Activated naive CD4-positive, alpha-beta T cell treated with anti-CD3 and anti-CD28 coated beads, Interleukin-2, amount 50 U/mL, for 72 hours (primary cell): ENCODE measurements at regions not wholly inside any gene's neighbourhood (a gene's known extent, or its start where the extent isn't known, plus 50 kb on each side); places are given as distances from the start of the nearest gene placed in this dataset.
A peak's percentile ranks its signal among the peaks of the same experiment; 100 is the strongest.
"Not testable (repeated sequence)": the region's sequence is repeated elsewhere in the genome, so short reads cannot be mapped to it uniquely, and the experiment has no call there.

ENCODE experiments used
- ATAC-seq, 2 donors: fragments of 150-1000 bp; cut with Tn5 transposase; 2 replicates each; pipeline ENCODE4 v1.10.0; 2021; ENCODE audit warnings: mild to moderate bottlenecking in 2 of 2, moderate library complexity in 2 of 2
- DNase-seq, 2 donors: peaks; one replicate each; pipeline ENCODE4 v3.0.0; 2021 to 2022; ENCODE audit warnings: low spot score in 2 of 2
- H3K27ac Mint-ChIP-seq, 2 donors: one replicate each; pipeline ENCODE4 v1.8.0; 2022; ENCODE audit warnings: mild to moderate bottlenecking in 2 of 2, mixed read lengths in 2 of 2
- H3K36me3 Mint-ChIP-seq, 2 donors: one replicate each; pipeline ENCODE4 v1.8.0; 2022; ENCODE audit warnings: mixed read lengths in 2 of 2
- H3K9me3 Mint-ChIP-seq, 2 donors: one replicate each; pipeline ENCODE4 v1.8.0; 2022; ENCODE audit warnings: mixed read lengths in 2 of 2

DNA sequence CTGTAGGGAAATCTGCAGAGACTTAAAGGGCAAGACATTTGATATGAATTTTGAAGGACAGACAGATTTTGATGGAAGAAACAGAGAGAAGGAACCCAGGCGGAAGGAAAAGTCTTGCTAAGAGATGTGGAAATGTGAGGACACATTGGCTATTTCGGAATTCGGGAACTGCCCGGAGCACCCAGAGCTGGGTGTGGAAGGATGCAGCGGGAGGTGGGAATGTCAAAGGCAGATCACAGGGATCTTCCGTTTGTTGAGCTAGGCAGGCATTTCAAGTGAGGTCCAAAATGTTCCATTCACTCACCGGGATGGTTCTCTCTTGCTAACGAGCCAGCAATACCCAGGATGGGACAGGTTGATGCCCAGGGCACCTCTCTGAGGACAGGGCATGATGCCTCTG is 87.2 kb upstream of the CTBP2 start:
- Mint-ChIP-seq H3K9me3 (peaks cover 0 to 11% of the 10 kb centered on the region in 2 donors), H3K36me3 (no peaks in the 10 kb centered on the region), H3K27ac (peak overlapping the region in 1 of 2 donors; percentile 22)
- ATAC-seq (no peak), DNase-seq (no peak)

DNA sequence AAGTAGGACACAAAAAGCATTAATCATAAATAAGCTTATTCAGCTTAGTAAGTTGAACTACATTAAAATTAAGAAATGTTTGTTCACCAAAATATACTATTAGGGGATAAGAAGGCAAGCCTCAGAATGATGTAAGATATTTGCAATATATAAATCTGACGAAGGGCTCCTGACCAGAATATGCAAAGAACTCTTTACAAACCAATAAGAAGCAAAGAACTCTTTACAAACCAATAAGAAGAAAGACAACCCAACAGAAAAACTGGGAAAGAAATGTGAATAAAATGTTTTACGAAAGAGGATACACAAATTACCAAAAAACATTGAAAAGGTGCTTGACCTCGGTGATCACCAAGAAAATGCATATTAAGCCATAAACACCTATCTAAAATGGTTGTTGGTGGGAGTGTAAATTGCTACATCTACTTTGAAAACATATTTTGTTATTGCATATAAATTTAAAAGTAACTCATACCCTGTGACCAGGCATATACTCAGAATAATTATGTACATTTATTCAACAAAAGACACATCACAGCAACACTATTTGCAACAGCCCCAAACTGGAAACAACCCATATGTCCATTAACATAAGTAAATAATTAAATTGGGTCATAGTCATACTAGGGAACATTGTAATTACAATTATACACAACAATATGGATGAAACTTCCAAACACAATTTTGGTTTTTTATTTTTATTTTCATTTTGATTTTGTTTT is 83.3 kb upstream of the CTBP2 start:
- ATAC-seq (no peak), DNase-seq (no peak)
- Mint-ChIP-seq H3K27ac (no peak overlapping the region), H3K36me3 (peaks cover 0 to 2% of the 10 kb centered on the region in 2 donors), H3K9me3 (peaks cover 2 to 9% of the 10 kb centered on the region in 2 donors)

DNA sequence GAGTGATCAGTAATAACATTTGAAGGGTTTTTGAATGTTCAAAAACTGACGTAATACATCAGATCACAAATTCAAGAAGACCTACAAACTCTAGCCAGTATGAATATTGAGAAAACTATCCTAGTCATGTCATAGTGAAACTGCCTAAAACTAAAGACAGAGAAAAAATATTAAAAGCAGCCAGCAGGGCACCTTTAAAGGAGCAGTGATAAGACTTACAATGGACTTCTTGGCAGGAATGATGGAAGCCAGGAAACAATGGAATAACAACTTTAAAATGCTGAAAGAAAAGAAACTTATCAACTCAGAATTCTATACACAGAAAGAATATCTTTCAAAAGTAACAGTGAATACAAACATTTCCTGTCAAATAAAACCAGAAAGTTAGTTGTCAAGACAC is 78.3 kb upstream of the CTBP2 start:
- H3K27ac Mint-ChIP-seq: no peak overlapping the region
- no peak for ATAC-seq
- DNase-seq: no peak
- peaks cover 9 to 14% of the 10 kb centered on the region in 2 donors for H3K9me3 Mint-ChIP-seq
- H3K36me3 Mint-ChIP-seq: peaks cover 0 to 8% of the 10 kb centered on the region in 2 donors

DNA sequence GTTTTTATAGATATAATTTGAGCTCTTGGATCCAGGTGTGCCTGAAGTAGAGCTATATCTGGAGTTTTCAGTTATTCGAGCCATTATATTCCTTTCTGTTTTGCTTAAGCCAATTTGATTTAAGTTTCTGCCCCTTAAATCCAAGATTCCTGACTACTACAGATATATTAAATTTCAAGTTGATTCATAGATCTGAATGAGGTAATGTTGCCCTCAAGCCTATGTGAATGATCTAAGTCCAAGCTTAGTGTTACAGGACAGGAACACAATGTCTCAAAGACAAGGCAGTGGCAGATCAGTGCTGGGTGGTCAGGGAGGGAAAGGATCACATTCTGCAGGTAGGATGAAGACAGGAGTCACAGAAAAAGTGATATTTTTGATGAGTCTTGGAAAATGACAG is 75.7 kb upstream of the CTBP2 start:
- ATAC-seq (no peak), DNase-seq (no peak)
- Mint-ChIP-seq H3K36me3 (peaks cover 0 to 8% of the 10 kb centered on the region in 2 donors), H3K9me3 (peaks cover 9 to 14% of the 10 kb centered on the region in 2 donors), H3K27ac (no peak overlapping the region)

DNA sequence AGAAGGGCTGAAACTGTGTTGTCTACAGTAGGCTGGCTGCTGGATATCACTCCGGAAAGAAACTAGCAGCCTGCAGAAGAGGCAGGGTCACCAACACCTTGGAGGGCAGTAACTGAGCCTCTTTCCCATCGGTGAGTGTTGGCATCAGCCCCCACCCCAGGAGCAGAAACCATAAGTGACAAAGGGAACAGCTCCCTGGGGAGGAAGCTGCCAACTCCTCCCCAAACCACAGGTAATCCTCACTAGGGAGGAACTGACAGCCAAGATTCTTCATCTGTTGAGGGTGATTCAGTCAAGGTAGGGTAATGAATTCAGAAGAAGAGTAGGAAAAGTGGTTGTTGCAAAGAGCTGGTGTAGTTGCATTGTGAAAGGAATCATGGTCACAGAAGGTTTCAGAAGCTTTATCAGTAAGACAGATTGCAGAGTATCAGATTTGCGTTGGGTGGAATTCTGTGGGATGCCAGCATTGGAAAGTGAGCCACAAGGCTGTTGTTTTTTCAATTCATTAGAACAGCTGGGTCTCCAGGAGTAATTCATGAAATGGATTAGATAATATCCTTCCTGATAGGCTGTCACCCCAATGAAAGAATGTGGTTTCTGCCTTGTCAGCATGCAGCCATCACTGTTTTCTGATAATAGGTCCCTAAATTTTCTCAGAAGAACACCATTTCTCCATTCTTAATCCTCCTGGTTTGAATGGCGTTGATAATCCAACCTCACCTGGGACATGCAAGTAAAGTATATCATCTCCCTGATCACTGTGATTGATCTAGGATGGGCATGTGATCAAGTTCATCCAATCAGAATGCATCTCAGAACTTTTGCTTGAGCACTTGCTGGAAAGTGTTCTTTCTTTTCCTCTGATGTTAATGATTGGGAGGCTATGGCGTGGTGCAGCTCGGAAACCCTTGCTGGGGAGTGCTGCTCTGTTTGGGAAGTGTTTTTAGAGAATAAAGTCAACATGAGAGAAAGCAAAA is 75.0 kb upstream of the CTBP2 start:
- DNase-seq (no peak), ATAC-seq (no peak)
- H3K36me3 Mint-ChIP-seq: peaks cover 0 to 8% of the 10 kb centered on the region in 2 donors
- H3K27ac Mint-ChIP-seq: no peak overlapping the region
- H3K9me3 Mint-ChIP-seq: peaks cover 9 to 14% of the 10 kb centered on the region in 2 donors

DNA sequence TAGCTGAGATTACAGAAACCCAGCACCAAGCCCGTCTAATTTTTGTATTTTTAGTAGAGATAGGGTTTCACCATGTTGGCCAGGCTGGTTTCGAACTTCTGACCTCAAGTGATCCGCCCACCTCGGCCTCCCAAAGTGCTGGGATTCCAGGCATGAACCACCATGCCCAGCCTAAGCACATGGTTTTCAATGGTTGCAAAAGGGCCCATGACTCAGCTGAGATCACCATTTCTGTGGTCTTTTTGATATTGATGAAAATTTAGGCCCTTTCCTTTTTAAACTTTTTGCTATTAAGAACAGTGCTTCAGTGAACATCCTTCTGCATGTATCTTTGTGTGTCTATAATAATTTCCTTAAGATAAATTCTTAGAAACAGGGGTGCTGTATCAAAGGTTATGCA is 74.2 kb upstream of the CTBP2 start:
- DNase-seq, H3K36me3 Mint-ChIP-seq, H3K27ac Mint-ChIP-seq, ATAC-seq: not testable (repeated sequence)
- H3K9me3 Mint-ChIP-seq: peaks cover 9 to 14% of the 10 kb centered on the region in 2 donors

DNA sequence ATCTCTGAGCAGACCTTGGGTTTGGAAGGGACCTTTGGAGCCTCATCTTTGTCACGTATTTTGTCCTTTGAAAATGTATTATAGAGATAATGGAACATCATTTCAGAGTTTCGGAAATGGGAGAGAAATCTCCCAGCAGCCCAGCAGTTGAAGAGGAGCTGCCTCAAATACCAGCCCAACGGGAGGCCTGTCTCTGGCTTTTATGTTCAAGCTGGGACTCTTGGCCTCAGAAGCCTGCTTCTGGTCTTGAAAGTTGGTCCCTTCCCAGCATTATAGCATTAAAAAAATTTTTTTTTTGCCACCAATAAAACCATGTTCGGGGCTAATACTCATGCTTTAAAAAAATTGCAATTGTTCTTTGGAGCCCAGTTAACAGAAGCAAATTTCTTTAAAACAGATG is 73.4 kb upstream of the CTBP2 start:
- Mint-ChIP-seq H3K36me3 (peaks cover 0 to 6% of the 10 kb centered on the region in 2 donors), H3K27ac (no peak overlapping the region), H3K9me3 (peaks cover 7 to 8% of the 10 kb centered on the region in 2 donors)
- no peak for DNase-seq
- no peak for ATAC-seq

DNA sequence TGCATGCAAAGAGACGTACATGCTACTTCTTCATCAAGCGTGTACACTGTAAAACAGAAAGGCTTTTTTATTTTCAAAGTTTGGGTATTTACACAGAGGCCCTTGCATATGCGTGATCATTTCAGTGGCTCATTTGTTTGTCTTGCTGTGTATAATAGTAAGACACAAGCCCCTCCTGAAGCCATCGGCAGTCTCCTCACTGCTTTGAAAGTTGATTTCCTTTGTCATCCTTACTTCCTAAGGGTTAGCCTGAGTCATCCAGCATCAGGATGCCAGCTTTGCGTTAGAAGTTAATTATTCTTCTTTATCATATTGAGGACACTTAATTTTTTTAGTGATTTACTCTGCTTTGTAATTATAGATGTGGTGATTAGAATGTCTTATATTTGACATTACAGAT is 72.5 kb upstream of the CTBP2 start:
- H3K36me3 Mint-ChIP-seq: no peaks in the 10 kb centered on the region
- no peak for DNase-seq
- no peak overlapping the region for H3K27ac Mint-ChIP-seq
- H3K9me3 Mint-ChIP-seq: no peaks in the 10 kb centered on the region
- ATAC-seq: no peak

DNA sequence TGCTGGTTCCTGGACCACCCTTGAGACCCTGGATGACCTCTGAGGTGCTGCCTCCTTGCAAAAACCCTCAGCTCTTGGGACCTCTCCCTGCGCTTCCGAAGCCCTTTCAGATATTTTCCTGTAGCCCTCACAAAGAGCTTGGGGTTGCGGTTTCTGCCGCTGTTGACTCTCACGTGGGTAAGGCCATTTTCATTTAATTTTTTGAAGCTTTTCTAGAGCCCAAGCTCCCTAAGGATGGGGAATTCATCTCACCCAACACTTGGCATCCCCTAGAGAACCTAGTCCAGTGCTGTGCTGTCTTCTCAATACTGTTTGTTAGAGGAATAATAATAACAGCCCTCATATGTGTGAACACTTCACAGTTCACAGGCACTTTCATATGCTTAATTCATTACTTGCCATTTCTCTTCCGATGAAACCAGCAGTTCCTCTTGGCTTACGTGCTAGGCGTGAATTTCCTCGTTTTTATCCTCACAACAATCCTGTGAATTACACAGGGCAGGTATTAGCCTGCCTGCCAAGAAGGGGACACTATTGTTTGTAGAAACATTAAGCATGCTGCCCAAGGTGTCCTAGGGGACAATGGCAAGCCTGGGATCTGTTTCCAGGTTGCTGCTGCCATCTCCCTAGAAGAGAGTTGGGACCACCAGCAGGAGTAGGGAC is 71.6 kb upstream of the CTBP2 start:
- DNase-seq: no peak
- H3K27ac Mint-ChIP-seq: no peak overlapping the region

DNA sequence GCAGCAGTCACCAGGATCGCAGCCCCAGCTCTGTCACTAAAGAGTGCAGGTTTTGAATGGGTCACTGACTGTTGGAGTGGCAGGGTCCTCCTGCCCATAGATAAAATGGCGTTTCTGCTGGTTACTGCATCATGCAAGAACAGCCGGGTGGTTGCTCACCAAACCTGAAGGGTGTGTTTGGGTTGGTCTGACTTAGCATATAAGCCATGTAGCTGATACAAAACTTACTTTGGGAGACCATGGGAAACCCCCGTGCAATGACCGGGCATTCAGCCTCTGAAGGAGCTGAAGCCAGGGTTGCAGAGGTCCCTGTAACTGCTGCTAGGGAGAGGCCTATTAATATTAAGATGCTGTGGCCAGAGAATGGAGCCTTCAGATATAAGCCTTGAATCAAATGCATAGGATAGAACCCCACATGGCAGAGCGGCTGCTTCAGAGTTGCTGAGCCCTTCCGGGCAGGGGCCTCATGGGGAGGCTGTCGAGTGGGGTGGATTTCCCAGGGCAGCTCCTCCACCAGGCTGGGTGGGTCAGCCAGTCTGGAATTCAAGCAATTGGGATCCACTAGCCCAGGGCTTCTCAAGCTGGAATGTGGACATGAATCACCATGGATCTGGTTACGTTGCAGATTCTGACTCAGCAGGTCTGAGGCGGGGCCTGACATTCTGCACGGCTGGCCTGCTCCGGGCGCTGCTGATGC is 70.9 kb upstream of the CTBP2 start:
- no peak overlapping the region for H3K27ac Mint-ChIP-seq
- H3K36me3 Mint-ChIP-seq: no peaks in the 10 kb centered on the region
- ATAC-seq (no peak), DNase-seq (no peak)
- peaks cover 0 to 5% of the 10 kb centered on the region in 2 donors for H3K9me3 Mint-ChIP-seq

More for the DNA sequence above, 71.6 kb upstream of the CTBP2 start:
- no peaks in the 10 kb centered on the region for H3K36me3 Mint-ChIP-seq
- H3K9me3 Mint-ChIP-seq: peaks cover 0 to 5% of the 10 kb centered on the region in 2 donors
- no peak for ATAC-seq

DNA sequence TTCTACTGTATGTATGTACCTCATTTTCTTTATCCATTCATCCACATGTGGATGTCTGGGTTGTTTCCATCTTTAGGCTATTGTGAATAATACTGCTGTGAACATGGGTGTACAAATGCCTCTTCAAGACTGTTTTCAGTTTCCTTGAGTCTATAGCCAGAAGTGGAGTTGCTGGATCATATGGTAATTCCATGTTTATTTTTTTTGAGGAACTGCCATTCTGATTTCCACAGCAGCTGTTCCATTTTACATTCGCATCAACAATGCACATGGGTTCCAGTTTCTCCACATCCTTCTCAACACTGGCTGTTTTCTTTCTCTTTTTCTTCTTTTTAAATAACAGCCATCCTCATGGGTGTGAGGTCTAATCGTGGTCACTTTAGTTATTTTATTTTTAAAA is 69.9 kb upstream of the CTBP2 start:
- no peaks in the 10 kb centered on the region for H3K36me3 Mint-ChIP-seq
- ATAC-seq (no peak), DNase-seq (no peak)
- peaks cover 0 to 5% of the 10 kb centered on the region in 2 donors for H3K9me3 Mint-ChIP-seq
- H3K27ac Mint-ChIP-seq: no peak overlapping the region

DNA sequence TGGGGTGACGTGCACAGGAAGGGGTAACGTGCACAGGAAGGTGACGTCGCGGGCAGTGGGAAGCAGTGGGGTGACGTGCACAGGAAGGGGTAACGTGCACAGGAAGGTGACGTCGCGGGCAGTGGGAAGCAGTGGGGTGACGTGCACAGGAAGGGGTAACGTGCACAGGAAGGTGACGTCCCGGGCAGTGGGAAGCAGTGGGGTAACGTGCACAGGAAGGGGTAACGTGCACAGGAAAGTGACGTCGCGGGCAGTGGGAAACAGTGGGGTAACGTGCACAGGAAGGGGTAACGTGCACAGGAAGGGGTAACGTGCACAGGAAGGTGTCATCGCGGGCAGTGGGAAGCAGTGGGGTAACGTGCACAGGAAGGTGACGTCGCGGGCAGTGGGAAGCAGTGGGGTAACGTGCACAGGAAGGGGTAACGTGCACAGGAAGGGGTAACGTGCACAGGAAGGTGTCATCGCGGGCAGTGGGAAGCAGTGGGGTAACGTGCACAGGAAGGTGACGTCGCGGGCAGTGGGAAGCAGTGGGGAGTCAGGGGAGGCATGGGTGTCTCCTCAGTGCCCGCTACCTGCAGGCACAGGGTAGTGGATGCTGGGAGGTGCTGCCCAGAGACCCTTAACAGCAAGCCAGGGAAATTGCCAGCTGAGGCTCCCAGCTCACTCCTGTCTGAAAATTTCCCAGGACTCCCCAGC is 68.0 kb upstream of the CTBP2 start:
- not testable (repeated sequence) for DNase-seq, H3K36me3 Mint-ChIP-seq, ATAC-seq, H3K9me3 Mint-ChIP-seq, H3K27ac Mint-ChIP-seq

DNA sequence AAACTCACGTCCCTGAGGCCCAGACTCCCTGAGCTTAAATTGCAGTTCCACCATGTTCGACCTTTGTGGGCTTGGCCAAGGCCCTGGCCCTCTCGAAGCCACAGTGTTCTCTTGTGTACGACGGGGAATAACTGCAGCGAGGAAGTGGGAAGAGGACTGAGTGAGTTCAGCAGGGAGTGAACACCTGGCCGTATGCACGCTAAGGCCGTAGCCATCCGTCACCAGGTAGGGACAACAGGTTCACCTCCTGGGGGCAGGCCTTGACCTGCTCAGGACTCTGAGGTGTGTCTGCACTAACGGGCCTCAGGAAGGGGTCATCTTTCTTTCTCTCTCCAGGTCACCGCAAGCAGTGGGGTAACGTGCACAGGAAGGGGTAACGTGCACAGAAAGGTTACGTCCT is 67.2 kb upstream of the CTBP2 start:
- no peak for DNase-seq
- no peak overlapping the region for H3K27ac Mint-ChIP-seq
- peaks cover 0 to 5% of the 10 kb centered on the region in 2 donors for H3K9me3 Mint-ChIP-seq
- no peaks in the 10 kb centered on the region for H3K36me3 Mint-ChIP-seq
- no peak for ATAC-seq

DNA sequence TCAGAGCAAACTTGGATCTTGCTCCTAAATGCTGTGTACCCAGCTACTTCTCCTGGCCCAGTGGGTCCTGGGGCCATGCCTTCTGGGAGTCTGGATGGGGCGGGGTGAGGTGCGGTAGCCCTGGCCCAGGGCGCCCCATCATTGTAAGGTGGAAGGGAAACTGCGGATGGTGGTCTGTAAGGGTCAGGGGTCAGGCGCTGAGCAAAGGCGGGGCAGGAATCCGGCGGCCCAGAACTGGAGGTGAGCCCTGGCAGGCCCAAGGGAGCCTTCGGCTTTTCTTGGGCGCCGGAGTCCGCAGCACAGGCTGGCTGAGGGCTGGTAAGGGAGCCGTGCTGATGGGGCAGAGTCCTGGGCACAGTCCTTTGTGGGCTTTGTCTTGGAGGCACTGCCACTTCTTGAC is 66.5 kb upstream of the CTBP2 start:
- Mint-ChIP-seq H3K36me3 (no peaks in the 10 kb centered on the region), H3K9me3 (peaks cover 0 to 5% of the 10 kb centered on the region in 2 donors), H3K27ac (no peak overlapping the region)
- no peak for DNase-seq
- ATAC-seq: no peak

DNA sequence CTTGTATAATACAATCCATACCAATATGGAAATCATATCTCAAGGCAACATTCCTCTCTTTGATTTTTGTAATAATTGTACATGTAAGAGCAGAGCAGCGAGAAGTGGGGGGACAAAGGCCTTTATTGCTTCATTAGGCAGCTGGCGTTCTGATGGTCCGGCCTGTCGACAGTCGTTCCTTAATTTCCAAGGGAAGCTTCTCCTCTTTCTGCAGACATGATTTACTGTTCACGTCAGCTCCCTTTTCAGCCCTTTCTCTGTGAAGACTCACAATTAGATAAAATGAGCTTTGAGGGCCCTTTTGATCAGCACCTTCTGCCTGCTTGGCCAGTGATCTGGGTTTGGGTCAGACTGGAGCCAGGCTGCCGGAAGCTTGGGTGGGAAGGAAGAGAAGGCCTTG is 65.6 kb upstream of the CTBP2 start:
- DNase-seq (no peak), ATAC-seq (no peak)
- no peak overlapping the region for H3K27ac Mint-ChIP-seq
- no peaks in the 10 kb centered on the region for H3K36me3 Mint-ChIP-seq
- peaks cover 0 to 5% of the 10 kb centered on the region in 2 donors for H3K9me3 Mint-ChIP-seq

DNA sequence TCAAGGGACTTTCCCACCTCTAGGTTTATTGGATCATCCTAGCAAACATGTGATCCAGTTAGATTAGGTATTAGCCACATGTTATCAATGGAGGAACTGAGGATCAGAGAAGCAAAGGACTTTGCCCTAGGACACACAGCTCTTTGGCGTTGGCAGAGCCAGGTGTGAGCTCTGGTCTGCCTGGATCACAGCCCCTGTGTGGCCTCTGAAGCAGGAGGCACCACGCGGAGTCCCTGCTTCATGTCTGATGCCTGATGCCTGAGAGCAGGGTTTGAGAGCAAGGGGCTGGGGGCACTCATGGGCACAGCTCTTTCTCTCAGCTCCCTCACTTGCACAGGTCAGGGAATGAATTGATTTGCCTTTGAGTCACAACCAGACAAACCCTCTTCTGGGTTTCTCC is 64.7 kb upstream of the CTBP2 start:
- no peak for DNase-seq
- ATAC-seq: no peak
- peaks cover 0 to 5% of the 10 kb centered on the region in 2 donors for H3K9me3 Mint-ChIP-seq

More for the DNA sequence above, 64.7 kb upstream of the CTBP2 start:
- no peaks in the 10 kb centered on the region for H3K36me3 Mint-ChIP-seq
- no peak overlapping the region for H3K27ac Mint-ChIP-seq
